ENCODE measurements at regions not wholly inside any gene's neighbourhood (a gene's known extent, or its start where the extent isn't known, plus 50 kb on each side); places are given as distances from the start of the nearest gene placed in this dataset.

DNA sequence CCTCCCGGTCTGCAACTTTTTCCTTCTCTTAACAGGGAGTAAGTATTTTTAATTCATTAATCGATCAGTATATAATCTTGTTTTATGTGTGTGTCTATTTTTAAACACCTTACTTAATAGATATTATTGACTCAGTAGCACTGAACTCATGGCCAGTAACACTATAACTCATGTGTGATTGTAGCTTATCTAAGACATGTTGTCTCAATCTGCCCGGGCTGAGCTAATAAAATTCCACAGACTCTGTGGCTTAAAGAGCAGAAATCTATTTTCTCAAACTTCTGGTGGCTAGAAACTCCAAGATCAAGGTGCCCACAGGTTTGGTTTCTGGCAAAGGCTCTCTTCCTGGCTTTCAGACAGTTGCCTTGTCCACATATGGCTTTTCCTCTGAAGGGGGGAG is 68.8 kb upstream of the TNFAIP3 start:
- H3K79me2 ChIP-seq (ENCODE audit: low read length) = no peaks in the 10 kb centered on the region
- no peak overlapping the region for H3K27ac ChIP-seq (ENCODE audit: low read length)
- no peaks in the 10 kb centered on the region for H3K36me3 ChIP-seq (ENCODE audit: insufficient read depth, low read length)
- no peaks in the 10 kb centered on the region for H3K27me3 ChIP-seq (ENCODE audit: low read length)
- no peaks in the 10 kb centered on the region for H3K9me2 ChIP-seq (replicated peaks; ENCODE audit: insufficient read depth, low read length)
- H3K9ac ChIP-seq (ENCODE audit: low read length) = no peak overlapping the region
- H3K4me3 ChIP-seq (ENCODE audit: low read length) = no peak overlapping the region
- H4K20me1 ChIP-seq (ENCODE audit: insufficient read depth, low read depth, low read length) = no peaks in the 10 kb centered on the region
- no peaks in the 10 kb centered on the region for H3K9me3 ChIP-seq (ENCODE audit: low read length)
- no peak for DNase-seq
- H3K4me2 ChIP-seq (ENCODE audit: low read depth, low read length, poor library complexity, severe bottlenecking) = no peak overlapping the region
- H2AFZ ChIP-seq (ENCODE audit: low read length) = no peak overlapping the region; the same call in 1 of the 2 replicates
- peaks cover 6% of the 10 kb centered on the region for H3K4me1 ChIP-seq (ENCODE audit: low read length)

GRCh38 chr6:137798846-137799245 is 68.2 kb upstream of the TNFAIP3 start:
- peak; percentile 12 for DNase-seq
- Histone ChIP-seq H3K9me3 (ENCODE audit: low read length) (no peaks in the 10 kb centered on the region), H3K27ac (ENCODE audit: low read length) (no peak overlapping the region), H3K9me2 (replicated peaks; ENCODE audit: insufficient read depth, low read length) (no peaks in the 10 kb centered on the region), H3K4me1 (ENCODE audit: low read length) (peaks cover 6% of the 10 kb centered on the region), H3K4me3 (ENCODE audit: low read length) (no peak overlapping the region), H4K20me1 (ENCODE audit: insufficient read depth, low read depth, low read length) (no peaks in the 10 kb centered on the region), H3K36me3 (ENCODE audit: insufficient read depth, low read length) (no peaks in the 10 kb centered on the region), H3K79me2 (ENCODE audit: low read length) (no peaks in the 10 kb centered on the region), H3K4me2 (ENCODE audit: low read depth, low read length, poor library complexity, severe bottlenecking) (no peak overlapping the region), H3K9ac (ENCODE audit: low read length) (no peak overlapping the region), H3K27me3 (ENCODE audit: low read length) (no peaks in the 10 kb centered on the region), H2AFZ (ENCODE audit: low read length) (no peak overlapping the region)

GRCh38 chr6:137799950-137800568 is 67.0 kb upstream of the TNFAIP3 start:
- Histone ChIP-seq H3K36me3 (ENCODE audit: insufficient read depth, low read length) (no peaks in the 10 kb centered on the region), H3K4me1 (ENCODE audit: low read length) (peaks cover 6% of the 10 kb centered on the region), H3K4me2 (ENCODE audit: low read depth, low read length, poor library complexity, severe bottlenecking) (no peak overlapping the region), H3K9me2 (replicated peaks; ENCODE audit: insufficient read depth, low read length) (no peaks in the 10 kb centered on the region), H3K4me3 (ENCODE audit: low read length) (no peak overlapping the region), H3K9me3 (ENCODE audit: low read length) (no peaks in the 10 kb centered on the region), H2AFZ (ENCODE audit: low read length) (no peak overlapping the region), H4K20me1 (ENCODE audit: insufficient read depth, low read depth, low read length) (no peaks in the 10 kb centered on the region), H3K27me3 (ENCODE audit: low read length) (no peaks in the 10 kb centered on the region), H3K27ac (ENCODE audit: low read length) (no peak overlapping the region), H3K9ac (ENCODE audit: low read length) (no peak overlapping the region), H3K79me2 (ENCODE audit: low read length) (no peaks in the 10 kb centered on the region)
- peak; percentile 87 for DNase-seq

DNA sequence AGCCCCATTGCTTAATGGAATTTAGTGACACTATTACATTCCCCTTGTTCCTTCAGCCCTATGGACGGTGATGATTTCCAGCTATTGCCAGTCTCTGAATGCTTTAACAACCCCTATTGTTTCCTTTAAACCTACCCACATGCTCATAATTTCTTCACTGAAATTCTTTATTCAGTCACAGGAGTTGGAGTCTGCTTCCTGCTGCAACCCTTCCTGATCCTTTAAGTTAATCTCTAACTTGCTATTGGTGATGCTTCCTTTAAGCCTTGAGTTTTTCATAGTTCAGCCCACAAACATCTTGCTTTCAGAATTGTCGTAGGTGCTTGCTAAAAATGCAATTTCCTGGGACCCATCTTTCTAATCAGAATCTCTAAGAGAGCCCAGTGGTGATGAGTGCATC is 66.3 kb upstream of the TNFAIP3 start:
- H3K4me1 ChIP-seq (ENCODE audit: low read length) = peaks cover 6% of the 10 kb centered on the region
- H3K79me2 ChIP-seq (ENCODE audit: low read length) = no peaks in the 10 kb centered on the region
- no peaks in the 10 kb centered on the region for H4K20me1 ChIP-seq (ENCODE audit: insufficient read depth, low read depth, low read length)
- H3K36me3 ChIP-seq (ENCODE audit: insufficient read depth, low read length) = no peaks in the 10 kb centered on the region
- no peak overlapping the region for H3K4me3 ChIP-seq (ENCODE audit: low read length)
- H2AFZ ChIP-seq (ENCODE audit: low read length) = peak overlapping the region; percentile 56; the same call in 1 of the 2 replicates
- H3K4me2 ChIP-seq (ENCODE audit: low read depth, low read length, poor library complexity, severe bottlenecking) = no peak overlapping the region
- H3K9me2 ChIP-seq (replicated peaks; ENCODE audit: insufficient read depth, low read length) = no peaks in the 10 kb centered on the region
- H3K9ac ChIP-seq (ENCODE audit: low read length) = no peak overlapping the region
- no peaks in the 10 kb centered on the region for H3K9me3 ChIP-seq (ENCODE audit: low read length)
- no peak overlapping the region for H3K27ac ChIP-seq (ENCODE audit: low read length)
- peak; percentile 2 for DNase-seq
- H3K27me3 ChIP-seq (ENCODE audit: low read length) = no peaks in the 10 kb centered on the region

- H3K9ac ChIP-seq (ENCODE audit: low read length) = no peak overlapping the region
- no peaks in the 10 kb centered on the region for H3K79me2 ChIP-seq (ENCODE audit: low read length)
- peaks cover 6% of the 10 kb centered on the region for H3K4me1 ChIP-seq (ENCODE audit: low read length)
- peak; percentile 34 for DNase-seq
- no peak overlapping the region for H3K4me2 ChIP-seq (ENCODE audit: low read depth, low read length, poor library complexity, severe bottlenecking)
- H2AFZ ChIP-seq (ENCODE audit: low read length) = peak overlapping the region; percentile 56; the same call in 1 of the 2 replicates
- no peaks in the 10 kb centered on the region for H3K27me3 ChIP-seq (ENCODE audit: low read length)
- H3K4me3 ChIP-seq (ENCODE audit: low read length) = no peak overlapping the region
- H3K27ac ChIP-seq (ENCODE audit: low read length) = no peak overlapping the region
- no peaks in the 10 kb centered on the region for H3K9me2 ChIP-seq (replicated peaks; ENCODE audit: insufficient read depth, low read length)
- no peaks in the 10 kb centered on the region for H3K9me3 ChIP-seq (ENCODE audit: low read length)
- no peaks in the 10 kb centered on the region for H4K20me1 ChIP-seq (ENCODE audit: insufficient read depth, low read depth, low read length)
- H3K36me3 ChIP-seq (ENCODE audit: insufficient read depth, low read length) = no peaks in the 10 kb centered on the region
Observed at GRCh38 chr6:137801352-137802114, 65.5 kb upstream of the TNFAIP3 start.

- Histone ChIP-seq H3K79me2 (ENCODE audit: low read length) (no peaks in the 10 kb centered on the region), H3K36me3 (ENCODE audit: insufficient read depth, low read length) (no peaks in the 10 kb centered on the region), H4K20me1 (ENCODE audit: insufficient read depth, low read depth, low read length) (no peaks in the 10 kb centered on the region), H3K9ac (ENCODE audit: low read length) (no peak overlapping the region), H2AFZ (ENCODE audit: low read length) (no peak overlapping the region), H3K9me2 (replicated peaks; ENCODE audit: insufficient read depth, low read length) (no peaks in the 10 kb centered on the region), H3K27ac (ENCODE audit: low read length) (no peak overlapping the region), H3K4me3 (ENCODE audit: low read length) (no peak overlapping the region), H3K4me1 (ENCODE audit: low read length) (peaks cover 6% of the 10 kb centered on the region), H3K4me2 (ENCODE audit: low read depth, low read length, poor library complexity, severe bottlenecking) (no peak overlapping the region), H3K27me3 (ENCODE audit: low read length) (no peaks in the 10 kb centered on the region), H3K9me3 (ENCODE audit: low read length) (no peaks in the 10 kb centered on the region)
- DNase-seq = peak; percentile 28
Observed at GRCh38 chr6:137802408-137803182, 64.5 kb upstream of the TNFAIP3 start.

DNA sequence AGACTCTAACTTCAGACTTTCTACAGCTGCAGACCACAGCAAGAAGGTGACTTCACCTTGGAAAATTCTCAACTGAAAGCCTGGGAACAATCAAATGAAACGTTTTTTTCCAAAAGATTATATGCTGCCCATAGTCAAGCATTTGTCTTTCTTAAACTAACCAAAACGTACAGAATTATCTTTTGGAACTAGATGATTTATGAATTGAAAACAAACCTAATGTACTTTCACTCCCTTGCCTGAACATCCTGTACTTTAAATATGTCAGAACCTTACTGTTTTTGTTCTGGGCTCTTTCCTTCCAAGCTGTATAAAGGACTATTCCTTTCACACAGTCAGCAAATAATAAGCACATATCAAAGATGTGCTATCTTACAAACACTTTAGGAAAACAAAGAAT is 62.4 kb upstream of the TNFAIP3 start:
- Histone ChIP-seq H3K36me3 (ENCODE audit: insufficient read depth, low read length) (no peaks in the 10 kb centered on the region), H3K9me2 (replicated peaks; ENCODE audit: insufficient read depth, low read length) (no peaks in the 10 kb centered on the region), H3K9me3 (ENCODE audit: low read length) (no peaks in the 10 kb centered on the region), H3K4me1 (ENCODE audit: low read length) (no peaks in the 10 kb centered on the region), H3K79me2 (ENCODE audit: low read length) (no peaks in the 10 kb centered on the region), H3K9ac (ENCODE audit: low read length) (no peak overlapping the region), H4K20me1 (ENCODE audit: insufficient read depth, low read depth, low read length) (no peaks in the 10 kb centered on the region), H3K27me3 (ENCODE audit: low read length) (no peaks in the 10 kb centered on the region), H3K4me3 (ENCODE audit: low read length) (no peak overlapping the region), H3K4me2 (ENCODE audit: low read depth, low read length, poor library complexity, severe bottlenecking) (no peak overlapping the region), H3K27ac (ENCODE audit: low read length) (no peak overlapping the region), H2AFZ (ENCODE audit: low read length) (no peak overlapping the region)
- no peak for DNase-seq

- Histone ChIP-seq H3K36me3 (ENCODE audit: insufficient read depth, low read length) (no peaks in the 10 kb centered on the region), H3K9me3 (ENCODE audit: low read length) (no peaks in the 10 kb centered on the region), H3K27ac (ENCODE audit: low read length) (no peak overlapping the region), H3K9me2 (replicated peaks; ENCODE audit: insufficient read depth, low read length) (no peaks in the 10 kb centered on the region), H3K27me3 (ENCODE audit: low read length) (no peaks in the 10 kb centered on the region), H3K79me2 (ENCODE audit: low read length) (no peaks in the 10 kb centered on the region), H3K4me1 (ENCODE audit: low read length) (no peaks in the 10 kb centered on the region), H3K9ac (ENCODE audit: low read length) (no peak overlapping the region), H3K4me3 (ENCODE audit: low read length) (no peak overlapping the region), H4K20me1 (ENCODE audit: insufficient read depth, low read depth, low read length) (no peaks in the 10 kb centered on the region), H2AFZ (ENCODE audit: low read length) (no peak overlapping the region), H3K4me2 (ENCODE audit: low read depth, low read length, poor library complexity, severe bottlenecking) (no peak overlapping the region)
- no peak for DNase-seq
Observed at GRCh38 chr6:137805622-137806021, 61.4 kb upstream of the TNFAIP3 start.
